Stimulated activated CD4-positive, alpha-beta T cell treated with anti-CD3 and anti-CD28 coated beads, Interleukin-1b, Interleukin-23, amount 100 ng/mL, for 24 hours (primary cell): ENCODE measurements at regions not wholly inside any gene's neighbourhood (a gene's known extent, or its start where the extent isn't known, plus 50 kb on each side); places are given as distances from the start of the nearest gene placed in this dataset.

Experiments used
- DNase-seq, 4 experiments: peaks; one replicate each; pipeline ENCODE4 v3.0.0-alpha.2; 2020; ENCODE audit warnings: low read depth in 4 of 4, low spot score in 1 of 4

DNA sequence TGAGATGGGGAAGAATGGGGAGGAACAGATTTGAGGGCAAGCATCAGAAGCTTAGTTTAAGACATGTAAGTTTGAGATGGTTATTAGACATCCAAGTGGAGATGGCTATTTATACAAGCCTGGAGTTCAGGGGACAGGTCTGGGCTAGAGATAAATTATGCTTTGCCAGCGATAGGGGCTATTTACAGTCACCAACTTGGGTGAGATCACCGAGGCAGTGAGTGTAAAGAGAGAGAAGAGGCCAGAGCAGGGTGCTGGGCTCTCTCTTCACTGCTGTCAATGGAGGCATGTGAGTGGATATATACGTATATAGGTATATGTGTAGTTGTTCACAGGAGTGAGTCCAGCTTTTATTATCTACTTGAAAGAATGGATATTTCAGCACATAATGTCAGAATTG lies 81.0 kb downstream of the QPCT start:
- no peak for DNase-seq

DNA sequence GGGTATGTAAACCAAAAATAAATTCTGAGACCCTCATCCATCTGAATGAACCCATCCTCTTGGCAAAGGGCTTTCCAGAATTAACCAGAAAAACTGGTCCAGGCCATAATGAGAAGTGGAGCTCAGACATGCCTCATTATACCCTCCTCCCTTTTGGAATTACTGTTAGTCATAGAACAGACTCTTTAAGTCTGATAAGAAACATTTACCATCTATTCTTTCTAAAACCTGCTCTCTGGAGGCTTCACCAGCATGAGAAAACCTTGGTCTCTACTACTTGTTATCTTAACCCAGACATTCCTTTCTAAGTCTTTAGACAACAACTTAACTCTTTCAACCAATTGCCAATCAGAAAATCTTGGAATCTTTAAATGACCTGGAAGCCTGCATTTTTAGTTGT lies 82.8 kb downstream of the QPCT start:
- no peak for DNase-seq

- DNase-seq: no peak
These were observed 91.9 kb downstream of the QPCT start for GRCh38 chr2:37436323-37436722.

DNA sequence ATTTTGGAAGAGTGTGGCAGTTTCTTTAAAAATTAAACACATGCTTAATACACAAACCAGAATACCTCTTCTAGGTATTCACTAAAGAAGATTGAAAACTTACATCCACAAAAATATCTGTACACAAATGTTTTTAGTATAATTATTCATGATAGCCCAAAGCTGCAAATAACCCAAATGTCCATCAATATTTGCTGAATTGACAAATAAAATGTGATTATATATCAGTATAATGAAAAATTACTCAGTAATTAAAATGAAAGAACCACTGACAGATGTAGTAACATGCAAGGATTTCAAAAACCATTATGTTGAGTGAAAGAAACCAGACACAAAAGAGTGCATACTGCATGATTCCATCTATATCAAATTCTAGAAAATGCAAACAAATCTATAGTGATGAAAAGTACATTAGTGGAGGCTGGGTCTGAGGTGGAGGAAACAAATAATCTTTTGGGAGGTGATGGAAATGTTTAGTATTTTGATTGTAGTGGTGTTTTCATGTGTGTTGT lies 94.8 kb downstream of the QPCT start:
- DNase-seq: no peak

DNA sequence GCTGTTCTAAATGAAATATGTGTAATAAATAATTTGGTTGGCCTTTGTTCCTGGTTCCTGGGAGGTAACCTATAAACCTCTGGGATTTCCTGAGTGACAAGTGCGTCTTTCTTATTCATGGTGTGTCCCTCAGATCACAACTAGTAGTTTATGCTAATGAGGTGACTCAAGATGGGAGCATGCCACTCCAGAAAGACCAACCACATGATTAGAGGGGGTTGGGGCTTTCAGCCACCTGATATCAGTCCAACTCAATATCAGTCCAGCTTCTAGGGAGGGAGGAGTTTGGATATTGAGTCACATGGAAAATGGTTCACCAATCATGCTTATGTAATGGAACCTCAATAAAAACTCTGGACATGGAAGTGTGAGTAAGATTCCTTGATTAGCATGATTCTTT lies 96.6 kb downstream of the QPCT start:
- no peak for DNase-seq

DNA sequence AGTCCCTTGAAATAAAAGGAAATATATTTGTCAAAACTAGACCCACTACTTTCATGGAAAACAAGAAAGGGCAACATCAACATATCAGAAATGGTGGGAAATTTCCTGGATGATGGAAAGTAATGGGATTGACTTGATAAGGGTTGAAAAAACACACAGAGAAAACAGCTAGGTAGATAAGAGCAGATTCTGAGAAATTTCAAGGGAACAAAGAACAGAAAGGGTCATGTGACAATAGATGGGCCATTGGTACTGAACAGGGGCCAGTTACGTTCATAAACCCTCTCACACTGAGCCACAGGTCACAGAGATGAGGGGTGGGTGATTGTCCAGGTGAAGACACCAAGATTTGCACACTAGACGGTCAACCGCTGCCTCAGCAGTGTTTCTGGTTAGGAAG lies 98.7 kb downstream of the QPCT start:
- no peak for DNase-seq

DNA sequence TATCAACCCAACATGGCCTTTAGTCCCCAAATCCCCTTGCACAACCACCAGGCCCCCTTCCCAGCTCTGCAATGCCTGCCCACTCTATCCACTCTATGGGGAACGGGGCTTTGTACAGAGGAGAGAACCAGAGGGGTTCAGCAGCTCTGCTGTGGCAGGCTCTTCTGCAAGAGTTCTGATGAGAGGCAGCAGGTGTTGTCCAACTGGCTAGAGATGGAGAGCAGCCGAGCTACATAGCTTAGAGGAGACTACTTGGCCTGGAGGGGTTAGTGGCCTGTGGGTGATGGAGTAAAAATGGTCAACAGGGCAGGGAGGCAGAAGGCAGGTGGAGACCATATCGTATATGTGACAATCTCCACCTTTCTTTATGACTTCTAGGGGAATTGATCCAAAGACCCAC lies 103.0 kb downstream of the QPCT start:
- no peak for DNase-seq

DNA sequence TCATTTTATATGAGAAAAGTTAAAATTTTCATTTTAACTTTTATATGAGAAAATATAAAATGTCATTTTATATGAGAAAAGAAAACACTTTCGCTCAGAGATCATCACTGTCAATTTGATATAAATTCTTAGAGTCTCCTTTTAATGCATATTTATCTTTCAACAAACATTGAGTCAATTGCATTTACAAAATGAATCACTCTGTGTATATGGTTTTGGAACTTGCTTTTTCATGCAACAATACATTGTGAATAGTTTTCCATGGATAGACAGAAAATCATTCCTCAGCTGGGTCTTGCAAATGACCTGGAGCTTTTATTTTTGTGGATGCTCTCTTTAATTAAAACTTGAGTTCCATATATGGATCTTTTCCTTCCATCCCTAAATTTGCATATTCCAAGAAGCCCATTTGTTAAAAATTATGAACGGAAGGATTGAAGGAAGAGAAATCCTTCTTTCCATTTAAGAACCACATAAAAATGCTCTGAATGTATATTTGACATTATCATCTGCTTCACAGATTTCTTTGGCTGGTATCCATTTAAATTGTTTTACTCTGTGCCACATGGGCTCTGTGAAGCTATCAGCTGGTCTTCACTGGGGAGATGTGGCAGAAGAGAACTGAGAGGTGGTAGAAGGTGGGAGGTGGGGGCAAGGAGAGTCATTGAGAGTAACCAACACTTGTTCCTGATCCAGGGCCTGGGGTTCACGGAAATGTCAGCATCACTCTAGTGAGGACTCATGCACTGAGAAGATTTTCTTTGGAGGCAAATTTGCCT lies 104.1 kb downstream of the QPCT start:
- no peak for DNase-seq

DNA sequence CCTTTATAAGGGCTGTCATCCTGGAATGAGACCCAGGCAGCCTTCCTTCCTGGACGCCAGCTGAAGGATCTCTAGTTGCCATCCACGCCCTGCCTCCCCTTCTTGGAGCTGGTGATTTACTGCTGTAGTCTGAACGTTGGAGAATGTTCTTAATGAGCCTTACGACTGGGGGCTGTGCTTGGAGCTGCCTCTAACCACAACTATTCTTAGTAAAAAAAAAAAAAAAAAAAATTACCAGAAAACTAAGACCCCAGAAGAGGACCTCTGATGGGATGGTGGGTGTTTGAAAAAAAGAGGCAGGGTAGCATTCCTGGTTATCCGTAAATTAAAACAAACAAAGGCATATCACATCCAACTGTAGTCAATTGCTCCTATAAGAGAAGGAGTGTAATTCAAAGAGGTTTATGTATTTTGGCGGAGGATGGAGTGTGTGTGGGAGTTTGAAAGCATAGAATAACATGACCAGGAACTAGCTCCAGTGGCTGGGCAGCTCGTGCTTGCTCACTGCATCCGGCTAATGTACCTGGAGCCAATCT lies 105.4 kb downstream of the QPCT start:
- DNase-seq: no peak

DNA sequence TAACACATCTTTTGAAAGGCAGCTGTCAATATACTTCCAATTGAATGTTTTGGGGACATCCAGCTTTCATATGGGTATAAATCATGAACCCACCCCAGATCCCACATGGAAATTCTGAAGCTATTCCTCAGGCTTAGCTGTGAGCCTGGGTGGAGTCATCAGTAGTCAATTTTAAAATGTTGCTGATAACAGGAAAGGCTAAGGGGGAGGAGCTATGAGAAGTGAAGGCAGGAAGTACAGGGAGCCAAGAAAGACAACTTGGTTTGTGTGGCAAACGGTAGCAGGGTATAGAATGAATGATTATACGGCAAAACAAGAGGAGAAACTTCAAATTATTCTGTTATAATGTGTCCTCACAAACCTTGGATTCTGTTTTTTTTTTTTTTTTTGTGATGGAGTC lies 108.6 kb downstream of the QPCT start:
- DNase-seq: no peak

DNA sequence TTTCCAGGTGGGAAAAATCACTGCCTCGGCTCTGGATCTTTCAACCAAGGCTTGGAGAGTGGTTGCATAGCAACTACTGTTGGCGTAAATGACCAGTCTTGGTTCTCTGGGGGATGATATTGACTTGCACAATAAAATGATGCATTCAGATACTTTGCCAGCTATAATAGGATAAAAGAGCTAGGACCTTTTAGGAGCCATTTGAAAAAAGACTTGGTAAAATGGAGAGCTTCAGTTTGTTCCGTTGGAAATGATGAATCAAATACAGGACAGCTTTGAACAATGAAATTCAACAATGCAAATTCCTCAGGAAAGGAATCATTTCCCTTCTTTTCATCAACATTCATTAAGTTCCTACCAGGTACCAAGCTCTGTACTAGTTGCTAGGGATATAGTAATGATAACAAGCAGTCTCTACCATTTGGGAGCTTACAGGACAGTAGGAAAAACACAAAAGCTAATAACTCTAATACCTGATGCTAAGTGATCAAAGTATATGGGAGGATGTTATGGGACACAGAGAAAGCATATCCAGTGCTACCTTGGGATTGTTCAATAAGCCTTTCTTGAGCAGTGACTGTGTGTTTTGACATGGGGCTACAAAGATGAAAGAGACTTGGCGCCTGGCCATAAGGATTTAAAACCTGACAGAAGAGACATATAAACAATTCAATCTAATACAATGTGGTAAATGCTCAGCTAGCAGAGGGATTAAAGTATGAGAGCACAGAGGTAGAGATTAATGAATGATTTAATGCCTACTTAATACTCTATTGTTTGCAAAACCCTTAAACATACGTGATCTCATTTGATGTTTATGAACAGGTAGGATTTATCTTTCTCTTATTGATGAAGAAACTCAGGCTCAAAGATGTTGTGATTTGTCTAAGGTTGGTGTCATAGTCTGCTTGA lies 110.7 kb downstream of the QPCT start:
- no peak for DNase-seq

DNA sequence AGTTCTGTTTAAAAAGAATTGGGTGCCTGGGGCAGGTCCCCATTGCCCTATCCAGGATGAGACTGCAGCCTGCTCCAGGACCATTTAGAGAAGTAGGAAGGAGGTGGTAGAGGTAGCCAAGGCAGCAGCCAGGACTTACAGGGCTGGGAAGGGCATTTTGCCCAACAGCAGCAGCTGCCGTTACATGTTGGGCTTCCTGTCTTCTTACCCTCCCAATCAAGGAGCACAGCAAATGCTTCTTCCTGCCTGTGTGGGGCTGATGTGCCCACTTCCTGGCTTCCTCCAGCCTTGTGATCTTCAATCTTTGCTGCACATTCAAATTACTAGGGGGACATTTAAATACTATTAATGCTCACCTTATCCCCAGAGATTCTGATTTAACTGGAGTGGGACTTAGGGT lies 112.0 kb downstream of the QPCT start:
- no peak for DNase-seq

GRCh38 chr2:37457401-37457901 lies 113.0 kb downstream of the QPCT start:
- DNase-seq: no peak

DNA sequence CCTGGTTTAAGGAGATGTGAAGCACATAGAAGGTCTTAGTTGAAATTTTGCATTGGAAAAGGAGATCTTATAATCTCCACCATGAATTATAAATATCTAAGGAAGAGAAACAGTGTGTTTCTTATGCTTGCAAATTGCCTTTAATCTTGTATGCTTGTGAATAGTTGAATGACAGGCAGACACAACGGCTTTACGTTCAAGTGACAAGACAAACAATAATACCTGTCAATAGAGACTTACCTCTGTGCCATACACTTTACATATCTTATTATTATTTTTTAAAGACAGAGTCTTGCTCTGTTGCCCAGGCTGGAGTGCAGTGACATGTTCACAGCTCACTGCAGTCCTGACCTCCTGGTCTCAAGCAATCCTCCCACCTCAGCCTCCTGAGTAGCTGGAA lies 113.7 kb downstream of the QPCT start:
- DNase-seq: no peak

GRCh38 chr2:37459095-37459981 lies 114.9 kb downstream of the QPCT start:
- DNase-seq: no peak

GRCh38 chr2:37460896-37461229 lies 116.4 kb downstream of the QPCT start:
- no peak for DNase-seq

GRCh38 chr2:37464067-37464466 lies 119.6 kb downstream of the QPCT start:
- no peak for DNase-seq

DNA sequence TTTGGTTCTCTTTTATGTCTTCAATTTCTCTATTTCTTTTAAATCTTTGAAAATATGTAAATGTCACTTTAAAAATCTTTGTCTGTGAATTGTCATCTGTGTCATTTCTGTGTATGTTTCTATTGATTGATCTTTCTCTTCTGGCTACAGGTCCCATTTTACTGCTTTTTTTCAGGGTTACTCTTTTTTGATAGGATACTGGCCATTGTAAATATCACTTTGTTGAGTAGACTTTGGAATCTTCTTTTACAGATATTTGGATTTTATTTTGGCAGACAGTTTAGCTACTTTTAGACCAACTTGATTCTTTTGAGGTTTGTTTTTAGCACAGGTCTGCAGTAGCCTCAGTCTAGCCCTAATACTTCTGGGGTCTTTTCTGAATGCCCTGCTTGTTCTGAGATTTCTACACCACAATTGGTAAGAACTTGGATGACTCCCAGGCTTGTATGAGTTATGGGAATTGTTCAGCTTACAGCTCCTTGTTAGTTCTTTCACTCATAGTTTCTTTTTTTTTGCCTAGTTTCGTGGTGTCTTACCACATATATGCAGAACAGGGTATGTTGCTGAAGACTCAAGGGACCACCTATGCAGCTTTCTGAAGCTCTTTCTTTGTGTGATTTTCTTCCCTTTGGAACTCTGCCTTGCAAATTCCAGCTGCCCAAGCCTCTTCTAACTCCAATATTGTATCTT lies 122.2 kb downstream of the QPCT start:
- no peak for DNase-seq

GRCh38 chr2:37468170-37468569 lies 123.7 kb downstream of the QPCT start:
- no peak for DNase-seq

DNA sequence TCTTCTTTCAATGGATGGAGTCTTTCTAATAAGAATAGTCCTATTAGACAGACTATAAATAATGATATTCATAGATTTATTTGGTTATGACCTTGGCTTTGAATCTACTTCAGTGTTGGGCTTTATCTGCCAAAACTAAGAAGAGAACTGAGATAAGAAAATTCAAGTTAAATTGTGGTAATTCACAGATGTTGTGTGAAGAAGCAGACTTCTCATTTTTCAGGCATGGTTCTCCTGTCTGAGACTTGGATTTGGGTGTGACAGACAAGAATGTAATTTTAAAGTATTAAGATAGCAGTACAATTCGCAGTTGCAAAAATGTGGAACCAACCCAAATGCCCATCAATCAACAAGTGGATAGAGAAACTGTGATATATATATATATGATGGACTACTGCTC lies 124.7 kb downstream of the QPCT start:
- DNase-seq: no peak
